22Rv1 (cell line): ENCODE measurements at regions not wholly inside any gene's neighbourhood (a gene's known extent, or its start where the extent isn't known, plus 50 kb on each side); places are given as distances from the start of the nearest gene placed in this dataset.

Source experiments
- H3K27ac ChIP-seq: fragments of 450-650 bp; 2 replicates; pipeline ENCODE4 v1.5.1; 2017
- CTCF ChIP-seq: fragments of 450-650 bp; IDR thresholded peaks from 2 replicates; pipeline ENCODE4 v1.5.1; 2017; ENCODE audit warnings: mild to moderate bottlenecking
- ZFX ChIP-seq: fragments of 450-650 bp; IDR thresholded peaks from 2 replicates; pipeline ENCODE4 v1.6.1; 2017; ENCODE audit warnings: antibody characterized with exemption, borderline replicate concordance

DNA sequence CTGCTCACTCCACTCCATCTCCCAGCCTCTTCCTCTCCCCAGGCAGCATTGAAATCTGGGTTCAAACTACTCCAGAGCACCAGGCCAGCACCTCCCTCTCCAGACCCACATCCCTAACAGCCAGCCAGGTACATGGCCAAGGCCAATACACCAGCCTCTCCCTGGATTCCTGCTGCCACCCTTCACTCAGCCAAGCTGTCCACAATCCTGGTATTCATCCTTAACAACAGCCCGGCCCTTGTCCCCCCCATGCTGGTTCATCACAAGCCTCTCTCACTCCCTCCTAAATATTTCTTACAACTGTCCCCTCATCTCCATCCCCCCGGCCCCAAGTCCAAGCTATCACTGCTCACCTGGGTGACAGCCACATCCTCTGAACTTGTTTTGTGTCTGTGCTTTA, 129.9 kb upstream of the HAAO start:
- no peak for TF ChIP-seq ZFX
- TF ChIP-seq CTCF: no peak
- no peak overlapping the region for H3K27ac ChIP-seq

DNA sequence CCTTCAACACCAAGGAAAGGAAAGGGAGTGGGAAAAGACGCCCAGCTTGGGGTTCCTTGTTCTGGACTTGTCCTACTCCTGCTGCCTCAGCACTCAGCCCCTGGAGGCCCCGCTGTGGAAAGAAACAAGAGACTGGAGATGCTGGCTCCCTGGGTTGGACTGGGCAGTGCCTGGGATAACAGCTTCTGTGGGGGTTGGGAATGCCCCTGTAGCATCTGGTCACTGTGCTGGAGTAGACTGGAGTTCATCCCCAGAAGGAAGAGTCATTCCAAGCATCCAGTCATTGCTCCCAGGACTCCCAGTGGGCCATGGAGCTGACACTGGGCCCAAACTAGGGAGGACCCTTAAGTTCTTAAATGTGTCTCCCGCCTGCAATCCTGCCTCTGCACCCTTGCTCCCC, 129.3 kb upstream of the HAAO start:
- no peak for TF ChIP-seq ZFX
- no peak for TF ChIP-seq CTCF

DNA sequence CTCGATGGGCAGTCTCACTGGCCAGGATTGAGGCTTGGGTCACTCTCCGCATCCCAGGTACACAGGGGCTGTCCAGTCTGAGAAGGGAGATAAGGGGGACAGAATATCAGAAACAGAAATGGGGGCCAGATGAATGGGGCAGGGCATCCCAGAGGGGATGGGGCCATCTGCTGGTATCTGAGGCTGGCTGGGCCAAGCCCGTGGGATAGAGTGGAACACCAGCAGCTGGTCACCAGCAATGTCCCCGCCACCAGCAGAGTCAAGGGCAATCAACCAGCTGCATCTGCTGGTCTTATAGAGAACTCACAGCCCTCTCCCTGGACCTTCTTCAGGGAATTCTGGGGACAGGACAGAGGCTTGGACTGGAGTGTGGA, 128.8 kb upstream of the HAAO start:
- no peak overlapping the region for H3K27ac ChIP-seq
- TF ChIP-seq ZFX (no peak), CTCF (no peak)

More for the DNA sequence above, 129.3 kb upstream of the HAAO start:
- H3K27ac ChIP-seq: no peak overlapping the region

DNA sequence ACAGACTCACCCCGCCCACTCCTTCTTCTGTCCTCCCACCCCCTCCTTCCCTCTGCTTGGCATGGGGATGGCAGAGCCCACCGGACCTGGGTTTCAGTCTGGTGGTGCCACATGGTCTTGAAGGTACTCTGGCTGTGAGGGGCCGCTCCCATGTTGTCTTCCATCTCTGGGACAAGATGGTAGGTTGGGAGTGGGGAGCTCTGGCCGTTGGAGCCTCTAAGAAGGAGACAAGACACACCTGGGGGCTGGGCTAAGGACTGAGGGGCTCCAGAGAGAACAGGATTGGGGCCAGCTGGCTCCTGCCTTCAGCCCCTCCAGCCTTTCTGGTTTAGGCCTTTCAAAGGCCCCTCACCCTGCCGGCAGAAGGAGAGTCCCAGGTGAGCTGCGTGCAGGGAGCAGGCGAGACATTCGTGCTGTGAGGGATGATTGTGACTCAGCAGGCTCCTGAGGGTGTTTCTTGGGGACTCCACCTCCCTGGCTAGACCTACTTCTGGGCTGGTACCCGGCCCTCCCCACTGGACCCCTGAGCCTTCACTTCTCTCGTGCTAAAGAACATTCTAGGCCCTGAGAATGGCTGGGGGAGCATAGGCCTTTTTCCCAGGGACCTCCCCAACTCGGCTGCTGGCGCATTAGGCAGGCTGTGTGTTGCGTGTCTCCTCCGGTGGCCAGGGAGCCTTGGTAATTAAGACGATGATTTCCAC, 128.2 kb upstream of the HAAO start:
- TF ChIP-seq CTCF: no peak
- no peak for TF ChIP-seq ZFX
- no peak overlapping the region for H3K27ac ChIP-seq

- no peak overlapping the region for H3K27ac ChIP-seq
- TF ChIP-seq CTCF (no peak), ZFX (no peak)
Measured at GRCh38 chr2:42918671-42919318, 126.4 kb upstream of the HAAO start.

GRCh38 chr2:42918041-42918440, 125.7 kb upstream of the HAAO start:
- H3K27ac ChIP-seq: no peak overlapping the region
- no peak for TF ChIP-seq ZFX

DNA sequence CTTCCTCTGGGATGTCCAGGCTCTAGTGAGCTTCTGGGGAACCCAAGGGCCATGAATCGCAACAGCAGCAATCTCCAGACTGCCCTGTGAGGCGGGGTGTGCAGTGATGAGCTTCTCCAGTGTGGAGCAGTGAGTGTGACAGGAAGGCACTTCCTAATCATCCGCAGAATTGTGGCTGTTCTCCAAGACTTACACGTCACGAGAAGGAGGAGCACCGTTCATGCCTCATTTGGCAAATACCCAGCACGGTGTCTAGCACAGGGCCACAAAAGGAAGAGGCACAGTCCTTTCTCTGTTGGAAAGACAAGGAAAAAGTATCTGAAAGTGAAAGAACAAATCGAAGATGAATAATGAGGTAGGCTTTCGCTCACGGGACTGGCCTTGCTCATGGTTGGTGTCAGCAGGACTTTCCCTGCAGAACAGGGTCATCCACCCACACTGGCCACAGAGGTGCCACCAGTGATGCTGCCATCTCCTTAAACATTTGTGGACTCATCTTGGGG, 125.1 kb upstream of the HAAO start:
- TF ChIP-seq CTCF: no peak
- TF ChIP-seq ZFX: no peak
- H3K27ac ChIP-seq: no peak overlapping the region
